ENCODE measurements at regions not wholly inside any gene's neighbourhood (a gene's known extent, or its start where the extent isn't known, plus 50 kb on each side); places are given as distances from the start of the nearest gene placed in this dataset.

DNA sequence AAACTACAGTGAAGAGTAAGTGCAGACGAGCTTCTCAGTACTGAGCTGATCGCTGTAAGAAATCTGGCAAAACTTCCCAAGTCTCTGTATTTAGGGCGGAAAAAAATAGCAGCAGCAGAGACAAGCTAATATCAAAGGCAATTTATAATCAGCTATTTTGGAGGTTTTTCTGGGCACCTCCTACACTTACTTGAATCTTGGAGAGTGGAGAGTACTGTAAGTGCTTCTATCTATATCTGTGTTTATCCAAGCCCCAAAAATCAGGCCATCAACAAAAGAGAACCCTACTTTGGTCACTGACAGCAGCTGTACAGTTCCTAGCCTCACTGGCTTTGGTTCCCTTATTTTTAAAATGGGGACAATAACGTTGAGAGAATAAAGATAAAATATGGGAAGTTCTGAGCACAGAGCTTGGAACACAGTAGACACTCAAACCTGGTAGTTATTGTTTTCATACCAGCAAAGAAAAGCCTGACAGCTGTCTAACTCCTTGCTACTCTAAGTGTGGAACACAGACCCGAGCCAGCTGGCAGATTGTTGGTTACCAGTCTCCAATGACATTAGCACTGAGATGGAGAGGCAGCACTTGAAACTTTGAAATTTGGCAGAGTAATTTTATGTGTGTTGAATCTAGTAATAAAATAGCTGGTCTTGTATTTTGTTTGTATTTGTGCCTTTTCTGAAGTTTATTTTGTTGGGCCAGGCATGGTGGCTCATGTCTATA, 96.0 kb upstream of the SLC28A3 start:
- DNase-seq (no peak), ATAC-seq (ENCODE audit: insufficient read depth, low read depth) (no peak)
- H3K79me2 ChIP-seq (ENCODE audit: insufficient read depth, low read length), result no peaks in the 10 kb centered on the region
- no peaks in the 10 kb centered on the region for H3K9me3 ChIP-seq (ENCODE audit: insufficient read depth, low read length, severe bottlenecking)
- H3K4me2 ChIP-seq (ENCODE audit: insufficient read depth, low read length), result no peak overlapping the region
- no peaks in the 10 kb centered on the region for H3K4me1 ChIP-seq (ENCODE audit: insufficient read depth, low read length)
- TF ChIP-seq, protein P1, sequence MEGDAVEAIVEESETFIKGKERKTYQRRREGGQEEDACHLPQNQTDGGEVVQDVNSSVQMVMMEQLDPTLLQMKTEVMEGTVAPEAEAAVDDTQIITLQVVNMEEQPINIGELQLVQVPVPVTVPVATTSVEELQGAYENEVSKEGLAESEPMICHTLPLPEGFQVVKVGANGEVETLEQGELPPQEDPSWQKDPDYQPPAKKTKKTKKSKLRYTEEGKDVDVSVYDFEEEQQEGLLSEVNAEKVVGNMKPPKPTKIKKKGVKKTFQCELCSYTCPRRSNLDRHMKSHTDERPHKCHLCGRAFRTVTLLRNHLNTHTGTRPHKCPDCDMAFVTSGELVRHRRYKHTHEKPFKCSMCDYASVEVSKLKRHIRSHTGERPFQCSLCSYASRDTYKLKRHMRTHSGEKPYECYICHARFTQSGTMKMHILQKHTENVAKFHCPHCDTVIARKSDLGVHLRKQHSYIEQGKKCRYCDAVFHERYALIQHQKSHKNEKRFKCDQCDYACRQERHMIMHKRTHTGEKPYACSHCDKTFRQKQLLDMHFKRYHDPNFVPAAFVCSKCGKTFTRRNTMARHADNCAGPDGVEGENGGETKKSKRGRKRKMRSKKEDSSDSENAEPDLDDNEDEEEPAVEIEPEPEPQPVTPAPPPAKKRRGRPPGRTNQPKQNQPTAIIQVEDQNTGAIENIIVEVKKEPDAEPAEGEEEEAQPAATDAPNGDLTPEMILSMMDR (IDR thresholded peaks at IDR 0.05; ENCODE audit: borderline replicate concordance, extremely low read depth, low read length, poor library complexity, severe bottlenecking), result no peak
- no peak for TF ChIP-seq EZH2 (IDR thresholded peaks at IDR 0.05; ENCODE audit: borderline replicate concordance, low read depth, low read length, severe bottlenecking)
- no peak overlapping the region for H3K27ac ChIP-seq (ENCODE audit: low read length)
- H2AFZ ChIP-seq (ENCODE audit: low read depth, low read length), result no peak overlapping the region
- no peak overlapping the region for H3K9ac ChIP-seq (ENCODE audit: low read depth, low read length)
- no peak overlapping the region for H3K4me3 ChIP-seq (ENCODE audit: low read depth in 1 of 2, low read length in 2 of 2)
- H3K36me3 ChIP-seq (ENCODE audit: insufficient read depth, low read length), result no peaks in the 10 kb centered on the region
- H4K20me1 ChIP-seq (ENCODE audit: insufficient read depth, low read length), result no peaks in the 10 kb centered on the region
- H3K27me3 ChIP-seq (ENCODE audit: insufficient read depth, low read length, poor library complexity), result no peaks in the 10 kb centered on the region

DNA sequence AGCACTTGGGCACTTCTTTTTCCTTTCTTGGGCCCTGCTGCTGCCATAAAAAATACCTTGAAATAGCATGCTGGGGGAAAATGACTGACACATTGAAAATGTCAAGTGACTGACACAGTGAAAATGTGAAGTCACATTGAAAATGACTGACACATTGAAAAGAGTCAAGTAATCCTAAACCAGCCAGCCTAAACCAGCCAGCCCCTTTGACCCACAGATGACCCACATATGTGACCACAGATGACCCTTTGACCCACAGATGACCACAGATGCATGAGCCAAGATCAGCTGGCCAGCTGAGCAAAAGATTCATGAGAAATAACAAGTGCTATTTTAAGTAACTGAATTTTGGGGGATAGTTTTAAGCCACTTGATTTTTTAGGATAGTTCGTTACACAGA, 97.8 kb upstream of the SLC28A3 start:
- ATAC-seq (ENCODE audit: insufficient read depth, low read depth), result no peak
- no peak for TF ChIP-seq EZH2 (IDR thresholded peaks at IDR 0.05; ENCODE audit: borderline replicate concordance, low read depth, low read length, severe bottlenecking)
- TF ChIP-seq, protein P1 (IDR thresholded peaks at IDR 0.05; ENCODE audit: borderline replicate concordance, extremely low read depth, low read length, poor library complexity, severe bottlenecking), result no peak

DNA sequence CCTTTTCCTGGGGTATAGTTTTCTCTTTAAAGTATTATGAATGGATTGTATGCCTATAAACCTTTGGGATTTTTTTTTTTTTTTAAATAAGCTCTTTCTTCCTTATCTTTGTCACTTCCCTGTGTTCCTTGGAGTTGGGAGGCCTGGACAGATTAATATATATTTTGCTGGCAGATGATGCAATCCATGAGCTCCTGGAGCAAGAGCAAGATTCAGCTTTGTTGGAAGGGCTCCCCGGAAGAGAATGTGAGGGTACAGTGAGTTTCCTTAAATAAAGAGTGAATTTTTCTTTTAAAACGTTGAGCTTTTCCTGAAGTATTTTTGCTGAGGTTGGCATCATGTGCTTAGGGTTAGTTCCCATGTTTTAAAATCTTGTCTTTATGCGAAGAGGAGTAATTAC, 98.7 kb upstream of the SLC28A3 start:
- Histone ChIP-seq H3K9ac (ENCODE audit: low read depth, low read length) (no peak overlapping the region), H3K4me3 (ENCODE audit: low read depth in 1 of 2, low read length in 2 of 2) (no peak overlapping the region), H3K36me3 (ENCODE audit: insufficient read depth, low read length) (no peaks in the 10 kb centered on the region), H3K9me3 (ENCODE audit: insufficient read depth, low read length, severe bottlenecking) (no peaks in the 10 kb centered on the region), H3K4me2 (ENCODE audit: insufficient read depth, low read length) (no peak overlapping the region), H3K79me2 (ENCODE audit: insufficient read depth, low read length) (no peaks in the 10 kb centered on the region), H3K4me1 (ENCODE audit: insufficient read depth, low read length) (no peaks in the 10 kb centered on the region), H3K27me3 (ENCODE audit: insufficient read depth, low read length, poor library complexity) (no peaks in the 10 kb centered on the region), H4K20me1 (ENCODE audit: insufficient read depth, low read length) (no peaks in the 10 kb centered on the region), H3K27ac (ENCODE audit: low read length) (no peak overlapping the region), H2AFZ (ENCODE audit: low read depth, low read length) (no peak overlapping the region)
- no peak for TF ChIP-seq EZH2 (IDR thresholded peaks at IDR 0.05; ENCODE audit: borderline replicate concordance, low read depth, low read length, severe bottlenecking)
- TF ChIP-seq, protein P1 (IDR thresholded peaks at IDR 0.05; ENCODE audit: borderline replicate concordance, extremely low read depth, low read length, poor library complexity, severe bottlenecking), result no peak
- no peak for DNase-seq
- no peak for ATAC-seq (ENCODE audit: insufficient read depth, low read depth)

More for the DNA sequence above, 97.8 kb upstream of the SLC28A3 start:
- DNase-seq, result no peak
- Histone ChIP-seq H3K79me2 (ENCODE audit: insufficient read depth, low read length) (no peaks in the 10 kb centered on the region), H3K4me2 (ENCODE audit: insufficient read depth, low read length) (no peak overlapping the region), H3K9ac (ENCODE audit: low read depth, low read length) (no peak overlapping the region), H3K27me3 (ENCODE audit: insufficient read depth, low read length, poor library complexity) (no peaks in the 10 kb centered on the region), H2AFZ (ENCODE audit: low read depth, low read length) (no peak overlapping the region), H3K36me3 (ENCODE audit: insufficient read depth, low read length) (no peaks in the 10 kb centered on the region), H3K27ac (ENCODE audit: low read length) (no peak overlapping the region), H3K4me3 (ENCODE audit: low read depth in 1 of 2, low read length in 2 of 2) (no peak overlapping the region), H3K4me1 (ENCODE audit: insufficient read depth, low read length) (no peaks in the 10 kb centered on the region), H4K20me1 (ENCODE audit: insufficient read depth, low read length) (no peaks in the 10 kb centered on the region), H3K9me3 (ENCODE audit: insufficient read depth, low read length, severe bottlenecking) (no peaks in the 10 kb centered on the region)
